H9 (cell line): ENCODE measurements at regions not wholly inside any gene's neighbourhood (a gene's known extent, or its start where the extent isn't known, plus 50 kb on each side); places are given as distances from the start of the nearest gene placed in this dataset.

Experiments
- DNase-seq: peaks from one replicate; pipeline ENCODE4 v3.0.0-alpha.2; 2017
- H2AFZ ChIP-seq: one replicate; pipeline ENCODE4 v1.6.1; 2013; ENCODE audit warnings: mild to moderate bottlenecking, low read length, control low read depth, moderate library complexity
- H2AK5ac ChIP-seq: 2 replicates; pipeline ENCODE4 v1.6.1; 2013; ENCODE audit warnings: low read length, control low read depth, mixed read lengths; ENCODE audit not compliant: insufficient read length
- H2BK120ac ChIP-seq: one replicate; pipeline ENCODE4 v1.6.1; 2013; ENCODE audit warnings: low read depth, mild to moderate bottlenecking, low read length, control low read depth, inconsistent platforms; ENCODE audit not compliant: poor library complexity, severe bottlenecking
- H2BK12ac ChIP-seq: 2 replicates; pipeline ENCODE4 v1.6.1; 2013; ENCODE audit warnings: low read length, control low read depth, mixed read lengths, low read depth; ENCODE audit not compliant: insufficient read length
- H2BK15ac ChIP-seq: 2 replicates; pipeline ENCODE4 v1.6.1; 2013; ENCODE audit warnings: low read depth, low read length, control low read depth
- H2BK20ac ChIP-seq: one replicate; pipeline ENCODE4 v1.6.1; 2013; ENCODE audit warnings: low read depth, mild to moderate bottlenecking, low read length, control low read depth, inconsistent platforms; ENCODE audit not compliant: poor library complexity, severe bottlenecking
- H2BK5ac ChIP-seq: 2 replicates; pipeline ENCODE4 v1.6.1; 2013; ENCODE audit warnings: low read length, control low read depth, mixed read lengths; ENCODE audit not compliant: insufficient read length
- H3K14ac ChIP-seq: 2 replicates; pipeline ENCODE4 v1.6.1; 2013; ENCODE audit warnings: low read length, control low read depth; ENCODE audit not compliant: insufficient read depth
- H3K18ac ChIP-seq: 2 replicates; pipeline ENCODE4 v1.6.1; 2013; ENCODE audit warnings: low read depth, mild to moderate bottlenecking, mixed read lengths, low read length, control low read depth; ENCODE audit not compliant: insufficient read length
- H3K23ac ChIP-seq: 2 replicates; pipeline ENCODE4 v1.6.1; 2013; ENCODE audit warnings: low read length, control low read depth, mixed read lengths, low read depth; ENCODE audit not compliant: insufficient read length
- H3K23me2 ChIP-seq: 2 replicates; pipeline ENCODE4 v1.6.1; 2013; ENCODE audit warnings: low read depth, mild to moderate bottlenecking, mixed read lengths, low read length, control low read depth; ENCODE audit not compliant: insufficient read length, poor library complexity, severe bottlenecking
- H3K27ac ChIP-seq: 2 replicates; pipeline ENCODE4 v1.5.1; 2013; ENCODE audit warnings: low read length, control low read depth, mixed read lengths, low read depth; ENCODE audit not compliant: insufficient read length
- H3K27me3 ChIP-seq: 2 replicates; pipeline ENCODE4 v1.6.1; 2013; ENCODE audit warnings: low read length, control low read depth, inconsistent platforms; ENCODE audit not compliant: insufficient read depth
- H3K4ac ChIP-seq: 2 replicates; pipeline ENCODE4 v1.6.1; 2013; ENCODE audit warnings: low read depth, mild to moderate bottlenecking, control low read depth, inconsistent platforms, low read length, moderate library complexity
- H3K4me1 ChIP-seq: 2 replicates; pipeline ENCODE4 v1.6.1; 2013; ENCODE audit warnings: low read length, control low read depth, inconsistent platforms; ENCODE audit not compliant: insufficient read depth
- H3K4me2 ChIP-seq: 2 replicates; pipeline ENCODE4 v1.6.1; 2013; ENCODE audit warnings: low read length, control low read depth, mixed read lengths; ENCODE audit not compliant: insufficient read length, insufficient read depth
- H3K56ac ChIP-seq: 2 replicates; pipeline ENCODE4 v1.6.1; 2013; ENCODE audit warnings: low read depth, mild to moderate bottlenecking, mixed read lengths, low read length, control low read depth; ENCODE audit not compliant: insufficient read length
- H3K79me1 ChIP-seq: 2 replicates; pipeline ENCODE4 v1.6.1; 2013; ENCODE audit warnings: low read depth, mild to moderate bottlenecking, moderate library complexity, low read length, control low read depth, inconsistent platforms; ENCODE audit not compliant: insufficient read depth, poor library complexity, severe bottlenecking
- H3K79me2 ChIP-seq: 2 replicates; pipeline ENCODE4 v1.6.1; 2013; ENCODE audit warnings: low read length, control low read depth, inconsistent platforms; ENCODE audit not compliant: insufficient read depth
- H3K9ac ChIP-seq: 2 replicates; pipeline ENCODE4 v1.6.1; 2013; ENCODE audit warnings: low read length, control low read depth, mixed read lengths; ENCODE audit not compliant: insufficient read length; ENCODE audit errors: extremely low read depth
- H3K9me3 ChIP-seq: one replicate; pipeline ENCODE4 v1.6.1; 2013; ENCODE audit warnings: low read depth, low read length, inconsistent platforms; ENCODE audit not compliant: control insufficient read depth
- H3T11ph ChIP-seq: one replicate; pipeline ENCODE4 v1.6.1; 2013; ENCODE audit warnings: mild to moderate bottlenecking, low read length, control low read depth, inconsistent platforms
- H4K20me1 ChIP-seq: one replicate; pipeline ENCODE4 v1.6.1; 2013; ENCODE audit not compliant: control insufficient read depth, insufficient read length, insufficient read depth
- H4K5ac ChIP-seq: 2 replicates; pipeline ENCODE4 v1.6.1; 2013; ENCODE audit warnings: low read depth, mild to moderate bottlenecking, mixed read lengths, low read length, control low read depth; ENCODE audit not compliant: insufficient read length
- H4K8ac ChIP-seq: replicated peaks from 2 replicates; pipeline ENCODE4 v1.6.1; 2013; ENCODE audit warnings: low read length, control low read depth, mixed read lengths, low read depth; ENCODE audit not compliant: insufficient read length
- H4K91ac ChIP-seq: 2 replicates; pipeline ENCODE4 v1.6.1; 2013; ENCODE audit warnings: low read depth, mild to moderate bottlenecking, moderate library complexity, mixed read lengths, low read length, control low read depth; ENCODE audit not compliant: insufficient read length
- H3K27ac Mint-ChIP-seq, 3 experiments: 2 replicates in 2 of 3; 3 replicates in 1 of 3; pipeline ENCODE4 v1.8.0; 2020 to 2021; ENCODE audit warnings: mixed read lengths in 3 of 3, mild to moderate bottlenecking in 1 of 3, moderate library complexity in 1 of 3
- H3K27me3 Mint-ChIP-seq: 2 replicates; pipeline ENCODE4 v1.8.0; 2021; ENCODE audit warnings: low read depth, mild to moderate bottlenecking, moderate library complexity, mixed read lengths
- H3K36me3 Mint-ChIP-seq, 3 experiments: 2 replicates in 2 of 3; 3 replicates in 1 of 3; pipeline ENCODE4 v1.8.0; 2020 to 2021; ENCODE audit warnings: low read depth in 3 of 3, mixed read lengths in 3 of 3; ENCODE audit not compliant: insufficient read depth in 1 of 3
- H3K4me1 Mint-ChIP-seq, 2 experiments: 2 replicates each; pipeline ENCODE4 v1.8.0; 2020; ENCODE audit warnings: mixed read lengths in 2 of 2
- H3K4me3 Mint-ChIP-seq, 2 experiments: 2 replicates in 1 of 2; 3 replicates in 1 of 2; pipeline ENCODE4 v1.8.0; 2020 to 2021; ENCODE audit warnings: mild to moderate bottlenecking in 2 of 2, mixed read lengths in 2 of 2, moderate library complexity in 1 of 2
- H3K9me3 Mint-ChIP-seq, 2 experiments: 2 replicates in 1 of 2; 3 replicates in 1 of 2; pipeline ENCODE4 v1.8.0; 2020; ENCODE audit warnings: mild to moderate bottlenecking in 2 of 2, mixed read lengths in 2 of 2, moderate library complexity in 1 of 2
- WGBS: extraction: QIAGEN DNeasy Blood & Tissue Kit; methylation state at CpG from one replicate; pipeline ENCODE4 v1.1.7; 2013; ENCODE audit warnings: missing lambda C conversion rate, low lambda C conversion rate, mixed read lengths; ENCODE audit not compliant: insufficient read length; ENCODE audit errors: extremely low coverage; 5-methylcytosine and 5-hydroxymethylcytosine counted together
- TF ChIP-seq, protein P1 (sequence below): fragments of 200-600 bp; sonication (generic); conservative IDR thresholded peaks from 3 replicates; pipeline ENCODE4 v1.8.0; 2021; ENCODE audit warnings: antibody characterized with exemption, mild to moderate bottlenecking

DNA sequence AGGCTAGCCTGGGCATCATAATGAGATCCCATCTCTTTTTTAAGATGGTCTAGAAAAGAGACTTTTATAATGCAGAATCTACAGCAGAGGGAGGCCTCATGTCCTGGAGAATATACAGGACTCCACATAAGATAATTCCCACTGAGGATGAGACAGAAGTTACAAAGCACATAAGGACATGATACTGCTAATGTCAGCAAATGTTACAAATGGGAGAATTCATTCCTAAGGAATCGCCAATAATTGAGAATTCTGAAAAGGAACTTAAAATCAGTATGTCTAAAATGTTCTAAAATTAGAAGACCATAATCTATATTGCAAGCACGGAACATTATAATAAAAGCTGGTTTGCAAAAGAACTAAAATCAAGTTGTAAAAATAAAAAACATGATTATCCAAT lies 131.6 kb upstream of the PKDCC start:
- peaks cover 0 to 2% (median 0%) of the 10 kb centered on the region in 3 experiments; a peak in 3 of 7 replicates for H3K36me3 Mint-ChIP-seq
- Histone ChIP-seq H2BK5ac (no peak overlapping the region), H3K27ac (no peak overlapping the region), H3K4ac (no peak overlapping the region), H4K8ac (no peak overlapping the region), H3K9ac (no peak overlapping the region), H3K4me1 (no peaks in the 10 kb centered on the region), H3K4me2 (no peak overlapping the region), H2BK120ac (no peak overlapping the region), H3T11ph (no peak overlapping the region), H3K27me3 (no peaks in the 10 kb centered on the region), H3K14ac (no peak overlapping the region), H2AFZ (no peak overlapping the region), H3K79me2 (no peaks in the 10 kb centered on the region), H2AK5ac (no peak overlapping the region), H4K5ac (no peak overlapping the region), H3K9me3 (no peaks in the 10 kb centered on the region), H3K56ac (no peak overlapping the region), H2BK20ac (no peak overlapping the region), H3K79me1 (no peaks in the 10 kb centered on the region), H4K91ac (no peak overlapping the region), H3K18ac (no peak overlapping the region), H3K23me2 (no peaks in the 10 kb centered on the region), H2BK12ac (no peak overlapping the region), H2BK15ac (no peak overlapping the region), H4K20me1 (no peaks in the 10 kb centered on the region), H3K23ac (no peak overlapping the region)
- H3K27ac Mint-ChIP-seq: no peak overlapping the region
- no CpG with 5 or more reads among the region's 2 CpGs for WGBS
- TF ChIP-seq, protein P1, sequence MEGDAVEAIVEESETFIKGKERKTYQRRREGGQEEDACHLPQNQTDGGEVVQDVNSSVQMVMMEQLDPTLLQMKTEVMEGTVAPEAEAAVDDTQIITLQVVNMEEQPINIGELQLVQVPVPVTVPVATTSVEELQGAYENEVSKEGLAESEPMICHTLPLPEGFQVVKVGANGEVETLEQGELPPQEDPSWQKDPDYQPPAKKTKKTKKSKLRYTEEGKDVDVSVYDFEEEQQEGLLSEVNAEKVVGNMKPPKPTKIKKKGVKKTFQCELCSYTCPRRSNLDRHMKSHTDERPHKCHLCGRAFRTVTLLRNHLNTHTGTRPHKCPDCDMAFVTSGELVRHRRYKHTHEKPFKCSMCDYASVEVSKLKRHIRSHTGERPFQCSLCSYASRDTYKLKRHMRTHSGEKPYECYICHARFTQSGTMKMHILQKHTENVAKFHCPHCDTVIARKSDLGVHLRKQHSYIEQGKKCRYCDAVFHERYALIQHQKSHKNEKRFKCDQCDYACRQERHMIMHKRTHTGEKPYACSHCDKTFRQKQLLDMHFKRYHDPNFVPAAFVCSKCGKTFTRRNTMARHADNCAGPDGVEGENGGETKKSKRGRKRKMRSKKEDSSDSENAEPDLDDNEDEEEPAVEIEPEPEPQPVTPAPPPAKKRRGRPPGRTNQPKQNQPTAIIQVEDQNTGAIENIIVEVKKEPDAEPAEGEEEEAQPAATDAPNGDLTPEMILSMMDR: no peak
- no peaks in the 10 kb centered on the region for H3K9me3 Mint-ChIP-seq
- no peak overlapping the region for H3K4me3 Mint-ChIP-seq
- peaks cover 0 to 7% of the 10 kb centered on the region in 2 experiments; a peak in 1 of 4 replicates for H3K4me1 Mint-ChIP-seq
- H3K27me3 Mint-ChIP-seq: no peaks in the 10 kb centered on the region
- no peak for DNase-seq
